ENCODE measurements at regions not wholly inside any gene's neighbourhood (a gene's known extent, or its start where the extent isn't known, plus 50 kb on each side); places are given as distances from the start of the nearest gene placed in this dataset.

DNA sequence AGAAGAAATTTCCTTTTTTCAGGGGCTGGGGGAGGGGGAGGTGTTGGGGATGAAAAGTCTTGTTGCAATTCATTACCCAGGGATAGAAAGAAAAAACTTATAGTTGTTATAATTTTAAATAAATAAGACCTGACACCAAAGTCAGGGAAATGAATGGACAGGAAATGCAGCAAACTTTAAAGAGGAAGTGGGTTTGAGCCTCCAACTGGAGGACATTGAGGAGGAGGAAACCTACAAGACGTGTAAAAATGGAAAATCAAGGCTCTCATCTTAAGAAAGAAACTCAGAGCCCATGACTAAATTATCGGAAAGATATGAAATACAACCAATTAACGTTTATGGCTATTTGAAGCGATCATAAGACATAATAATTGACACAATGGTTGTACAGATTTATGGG is 54.4 kb downstream of the NIBAN1 start:
- no peak for DNase-seq

GRCh38 chr1:184915463-184916090 is 58.7 kb downstream of the NIBAN1 start:
- no peak for DNase-seq

DNA sequence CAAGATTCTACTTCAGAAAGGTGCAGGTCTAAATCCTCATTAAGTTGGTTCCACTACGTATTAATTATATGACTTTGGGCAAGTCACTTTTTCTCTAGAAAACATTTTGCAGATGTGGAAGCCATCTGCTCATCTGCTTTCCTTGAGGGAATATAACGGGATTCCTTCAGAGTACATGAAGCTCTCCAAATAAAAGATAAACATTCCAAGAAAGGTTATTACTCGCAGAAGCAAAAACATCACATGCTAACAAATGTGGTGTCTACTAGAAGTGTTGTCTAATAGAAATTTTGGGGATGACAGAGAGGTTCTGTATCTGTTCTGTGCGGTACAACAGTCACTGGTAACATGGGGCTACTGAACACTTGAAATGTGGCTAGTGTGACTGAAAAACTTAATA is 60.2 kb downstream of the NIBAN1 start:
- DNase-seq, result no peak

DNA sequence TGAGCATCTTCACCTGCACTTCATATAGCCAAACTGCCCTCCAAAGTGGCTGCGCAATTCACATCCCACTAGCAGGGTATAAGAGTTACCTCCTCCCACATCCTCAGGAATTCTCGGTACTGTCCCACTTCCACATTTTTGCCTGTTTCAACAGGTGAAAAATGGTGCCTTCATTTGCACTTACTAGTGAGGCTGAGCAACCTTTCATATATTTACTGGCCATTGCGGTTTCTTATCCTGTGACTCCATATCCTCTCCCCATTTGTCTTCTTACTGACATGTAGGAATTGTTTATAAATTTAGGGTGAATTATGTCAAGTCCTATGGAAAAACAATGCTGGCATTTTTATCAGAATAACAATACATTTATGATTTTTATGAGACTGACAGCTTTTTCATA is 61.9 kb downstream of the NIBAN1 start:
- DNase-seq, result no peak

GRCh38 chr1:184911830-184912229 is 62.5 kb downstream of the NIBAN1 start:
- no peak for DNase-seq

- DNase-seq, result no peak
Observed at GRCh38 chr1:184911103-184911745, 63.1 kb downstream of the NIBAN1 start.

DNA sequence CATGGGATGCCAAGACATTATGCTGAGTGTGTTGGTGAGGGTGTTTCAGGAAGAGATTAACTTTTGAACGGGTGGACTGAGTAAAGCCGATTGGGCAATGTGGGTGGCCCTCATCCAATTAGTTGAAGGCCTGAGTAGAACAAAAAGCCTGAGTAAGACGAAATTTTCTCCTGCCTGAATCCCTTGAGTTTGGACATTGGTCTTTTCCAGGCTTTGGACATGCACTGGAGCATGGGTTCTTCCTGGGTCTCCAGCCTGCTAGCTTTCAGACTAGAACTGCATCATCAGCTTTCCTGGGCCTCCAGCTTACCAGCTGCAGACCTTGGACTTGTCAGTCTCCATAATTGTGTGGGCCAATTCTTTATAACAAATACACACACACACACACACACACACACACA is 63.6 kb downstream of the NIBAN1 start:
- DNase-seq, result no peak

DNA sequence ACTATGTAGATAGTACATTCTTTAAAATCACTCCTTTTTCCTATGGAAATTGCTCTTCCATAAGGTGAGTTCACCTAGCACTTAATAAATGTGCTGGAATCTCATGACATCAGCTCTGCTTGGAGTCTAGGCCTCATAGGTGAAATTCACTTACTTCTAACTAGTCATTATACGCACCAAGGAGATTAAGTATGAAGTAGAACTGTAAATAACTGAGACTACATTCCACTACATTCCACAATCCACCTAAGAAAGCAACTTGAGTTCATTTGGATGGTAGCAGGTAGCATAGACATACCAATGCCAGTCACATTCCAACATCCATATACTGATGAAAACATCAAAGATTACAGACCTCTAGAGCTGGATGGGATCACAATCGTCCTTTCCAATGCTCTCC is 64.3 kb downstream of the NIBAN1 start:
- DNase-seq, result no peak

GRCh38 chr1:184909019-184909418 is 65.3 kb downstream of the NIBAN1 start:
- DNase-seq, result no peak

- no peak for DNase-seq
Observed at GRCh38 chr1:184908506-184908905, 65.8 kb downstream of the NIBAN1 start.

DNA sequence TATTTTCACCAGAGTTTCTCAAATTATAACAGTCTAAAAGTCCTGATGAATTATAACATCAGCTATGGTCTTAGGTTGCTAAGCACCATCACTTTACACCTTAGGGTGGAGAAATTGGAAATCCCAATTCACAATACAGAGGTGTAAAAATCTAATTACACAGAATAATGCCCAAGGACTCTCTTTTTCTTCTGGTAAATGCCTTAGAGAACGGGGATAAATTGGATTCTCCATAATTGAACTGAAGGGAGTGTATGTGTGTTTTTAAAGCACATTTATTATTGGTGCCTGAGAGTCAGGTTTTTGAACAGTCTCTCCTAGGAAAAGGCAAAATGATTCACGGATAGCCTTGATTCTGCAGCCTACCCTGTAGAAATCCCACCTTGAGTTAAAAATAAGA is 66.8 kb downstream of the NIBAN1 start:
- DNase-seq, result no peak

- no peak for DNase-seq
Observed at GRCh38 chr1:184906761-184907160, 67.5 kb downstream of the NIBAN1 start.

DNA sequence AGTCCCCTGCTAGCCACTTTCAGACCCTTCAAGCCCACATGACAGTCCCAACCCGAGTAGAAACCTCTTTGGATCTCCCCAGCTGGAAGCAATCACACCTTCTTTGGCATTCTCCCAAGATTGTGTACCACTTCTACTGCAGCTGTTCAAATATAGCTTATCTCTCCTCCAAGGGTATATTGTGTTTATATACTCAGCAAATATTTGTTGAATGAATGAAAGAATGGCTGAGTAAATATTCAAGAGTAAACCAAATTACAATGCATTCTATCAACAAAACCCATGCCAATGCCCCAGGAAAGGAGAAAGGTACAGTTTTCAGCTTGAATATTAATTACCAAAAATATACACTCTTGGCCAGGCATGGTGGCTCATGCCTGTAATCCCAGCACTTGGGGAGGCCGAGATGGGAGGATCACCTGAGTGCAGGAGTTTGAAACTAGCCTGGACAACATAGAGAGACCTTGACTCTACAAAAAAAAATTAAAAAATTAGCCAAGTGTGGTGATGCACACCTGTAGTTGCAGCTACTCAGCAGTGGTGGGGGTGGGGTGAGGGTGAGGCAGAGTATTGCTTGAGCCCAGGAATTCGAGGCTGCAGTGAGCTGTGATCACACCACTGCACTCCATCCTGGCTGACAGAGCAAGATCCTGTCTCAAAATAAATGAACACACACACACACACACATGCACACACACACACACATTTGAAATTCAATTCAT is 68.5 kb downstream of the NIBAN1 start:
- no peak for DNase-seq

GRCh38 chr1:184903111-184903692 is 71.1 kb downstream of the NIBAN1 start:
- DNase-seq, result no peak

- DNase-seq, result no peak
Observed at GRCh38 chr1:184900507-184900906, 73.8 kb downstream of the NIBAN1 start.

- no peak for DNase-seq
Observed at GRCh38 chr1:184896000-184896399, 78.3 kb downstream of the NIBAN1 start.

DNA sequence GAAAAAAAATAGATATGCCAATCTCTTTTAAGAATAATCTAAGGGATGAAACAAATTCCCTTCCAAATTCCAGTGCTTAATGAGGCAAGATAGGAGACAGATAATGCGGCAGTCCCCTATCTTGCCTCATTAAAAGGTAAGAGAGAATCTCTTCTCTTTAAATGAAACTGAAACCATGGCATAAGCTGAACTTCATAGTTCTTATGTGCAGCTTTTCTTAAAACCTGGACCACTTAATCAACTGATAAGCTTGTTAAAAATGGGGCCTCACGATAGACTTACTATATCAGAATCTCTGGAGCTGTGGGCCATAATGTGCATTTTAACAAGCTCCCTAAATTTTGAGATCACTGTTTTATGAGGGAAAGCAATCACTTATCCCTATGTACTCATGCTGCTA is 79.2 kb downstream of the NIBAN1 start:
- DNase-seq, result no peak

DNA sequence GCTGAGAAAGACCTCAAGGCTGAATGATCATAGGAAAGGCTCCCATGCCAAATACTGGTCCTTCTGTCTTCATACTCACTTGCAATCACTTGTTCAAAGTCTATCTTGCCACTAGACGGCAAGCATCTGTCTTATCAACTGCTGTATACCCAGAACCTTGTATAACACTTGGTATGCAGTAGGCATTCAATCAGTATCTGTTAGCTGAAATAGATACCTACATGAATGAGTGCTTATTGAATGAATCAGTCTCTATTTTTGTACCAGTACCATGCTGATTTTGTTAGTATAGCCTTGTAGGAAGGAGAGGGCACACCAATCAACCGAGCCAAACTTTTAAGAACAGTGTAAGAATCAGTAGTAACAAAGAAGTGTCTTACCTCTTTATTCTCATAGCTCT is 80.6 kb downstream of the NIBAN1 start:
- DNase-seq, result no peak

DNA sequence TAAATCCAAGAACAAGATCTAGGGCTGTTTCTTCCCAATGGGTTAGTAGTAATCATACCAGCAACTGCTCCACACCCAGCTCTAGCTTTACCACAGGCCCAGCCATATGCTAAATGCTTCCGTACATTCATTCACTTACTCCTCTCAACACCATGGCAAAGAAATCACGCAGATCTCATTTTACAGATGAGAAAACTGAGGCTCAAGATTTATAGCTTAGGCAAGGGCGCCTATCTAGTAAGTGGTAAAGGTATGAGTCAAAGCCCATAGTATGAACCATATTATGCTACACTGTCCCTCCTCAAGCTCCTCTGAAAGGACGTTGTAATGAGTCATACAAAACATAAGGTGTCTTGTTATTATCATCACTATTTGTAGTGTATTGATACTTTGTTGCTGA is 82.2 kb downstream of the NIBAN1 start:
- DNase-seq, result no peak

DNA sequence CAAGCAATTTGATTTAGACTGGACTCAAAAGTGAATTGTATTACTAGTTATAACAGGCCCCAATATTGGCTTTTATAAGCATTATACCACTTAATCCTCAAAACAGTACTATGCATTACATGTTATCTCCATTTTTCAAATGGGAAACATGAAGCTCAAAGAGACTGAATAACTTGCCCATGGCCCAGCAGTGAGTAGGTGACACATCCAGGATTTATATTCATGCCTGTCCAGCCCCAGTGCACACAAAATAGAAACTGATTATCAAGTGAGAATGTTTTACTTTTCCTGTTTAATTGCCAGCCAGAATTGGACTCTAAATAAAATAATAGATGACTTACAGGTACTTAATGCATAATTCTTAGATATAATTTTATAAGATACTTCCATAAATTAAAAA is 82.9 kb downstream of the NIBAN1 start:
- no peak for DNase-seq

GRCh38 chr1:184890539-184890973 is 83.8 kb downstream of the NIBAN1 start:
- no peak for DNase-seq

DNA sequence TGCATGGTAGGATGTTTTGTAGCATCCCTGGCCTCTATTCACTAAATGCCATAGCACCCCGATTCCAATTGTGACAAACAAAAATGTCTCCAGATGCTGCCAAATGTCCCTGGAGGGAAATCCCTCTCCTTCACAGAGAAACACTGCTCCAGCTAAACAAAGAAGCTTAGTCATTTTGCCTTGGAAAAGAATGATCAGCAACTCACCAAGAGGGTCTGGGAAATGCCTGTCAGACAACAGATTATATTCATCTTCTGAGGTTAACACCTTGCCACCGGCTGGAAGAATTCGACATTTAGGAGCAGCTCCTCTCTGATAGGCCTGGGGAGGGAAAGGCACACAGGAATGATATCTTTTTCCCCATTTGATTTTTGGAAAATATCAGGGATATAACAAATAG is 84.4 kb downstream of the NIBAN1 start:
- no peak for DNase-seq

DNA sequence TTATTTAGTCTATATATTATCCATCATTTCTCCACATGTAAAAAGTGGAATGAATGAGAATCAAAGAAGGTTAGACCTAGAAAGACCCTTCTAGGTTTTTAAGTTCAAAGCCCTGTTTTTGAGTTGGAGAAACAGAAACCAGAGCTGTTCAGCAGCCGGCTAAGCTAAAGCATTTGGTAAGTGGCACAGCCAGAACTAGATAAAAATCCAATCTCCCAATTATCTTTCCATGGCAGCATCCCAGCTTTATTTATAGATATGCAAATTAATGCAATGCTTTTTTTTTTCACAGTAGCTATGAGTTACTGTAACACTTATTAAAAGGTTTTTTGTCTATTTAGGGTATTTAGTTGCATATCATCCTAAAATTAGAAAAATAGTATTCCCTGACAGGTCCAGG is 85.1 kb downstream of the NIBAN1 start:
- no peak for DNase-seq

DNA sequence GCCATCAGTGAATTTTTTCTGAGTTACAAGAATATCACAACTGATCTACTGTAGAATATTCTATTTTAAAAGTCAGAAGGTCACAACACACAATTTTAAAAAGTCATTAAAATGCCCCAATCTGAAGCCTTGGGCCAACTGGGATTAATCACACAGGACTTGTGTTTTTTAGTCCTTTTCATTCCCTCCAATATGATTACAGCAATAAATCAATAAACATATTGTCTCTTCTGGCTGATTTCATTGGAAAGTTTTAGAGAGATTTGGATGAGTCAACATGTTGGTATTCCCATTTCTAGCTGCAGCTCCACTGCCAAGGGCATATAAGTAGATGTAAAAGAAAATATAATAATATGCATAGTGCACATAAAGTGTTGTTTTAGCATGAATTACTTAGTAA is 85.8 kb downstream of the NIBAN1 start:
- no peak for DNase-seq

All from NK-92 treated with Interleukin-12 subunit alpha and Interleukin-12 subunit beta, amount 100 ng/mL, for 24 hours (cell line).